ENCODE measurements at regions not wholly inside any gene's neighbourhood (a gene's known extent, or its start where the extent isn't known, plus 50 kb on each side); places are given as distances from the start of the nearest gene placed in this dataset.

GRCh38 chr18:47331026-47331425, 79.6 kb upstream of the SKOR2 start:
- TF ChIP-seq CTCF (conservative IDR thresholded peaks at IDR 0.05) (no peak), EZH2 (IDR thresholded peaks at IDR 0.05; ENCODE audit: low read depth) (no peak)
